Epithelial cell of proximal tubule (primary cell): ENCODE measurements at regions not wholly inside any gene's neighbourhood (a gene's known extent, or its start where the extent isn't known, plus 50 kb on each side); places are given as distances from the start of the nearest gene placed in this dataset.

Experiments
- DNase-seq: peaks from one replicate; pipeline ENCODE4 v3.0.0-alpha.2; 2011; ENCODE audit warnings: low read depth
- H3K4me3 ChIP-seq: 2 replicates; pipeline ENCODE4 v1.5.1; 2011; ENCODE audit warnings: low read depth, mild to moderate bottlenecking, low read length
- TF ChIP-seq, protein P1 (sequence below): conservative IDR thresholded peaks from 2 replicates; pipeline ENCODE4 v1.5.1; 2012; ENCODE audit warnings: low read depth, mild to moderate bottlenecking, low read length

DNA sequence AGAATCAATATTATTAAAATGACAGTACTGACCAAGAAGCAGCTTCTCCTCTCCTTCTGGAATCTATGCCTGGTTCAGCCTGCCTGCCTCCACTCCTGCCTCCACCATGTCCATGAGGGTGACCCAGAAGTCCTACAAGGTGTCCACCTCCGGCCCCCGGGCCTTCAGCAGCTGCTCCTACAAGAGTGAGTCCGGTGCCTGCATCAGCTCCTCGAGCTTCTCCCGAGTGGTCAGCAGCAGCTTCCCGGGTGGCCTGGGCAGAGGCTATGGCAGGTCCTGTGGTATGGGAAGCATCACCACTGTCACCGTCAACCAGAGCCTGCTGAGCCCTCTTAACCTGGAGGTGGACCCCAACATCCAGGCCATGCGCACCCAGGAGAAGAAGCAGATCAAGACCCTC, 822.4 kb upstream of the NEGR1 start:
- DNase-seq, result no peak
- TF ChIP-seq, protein P1, sequence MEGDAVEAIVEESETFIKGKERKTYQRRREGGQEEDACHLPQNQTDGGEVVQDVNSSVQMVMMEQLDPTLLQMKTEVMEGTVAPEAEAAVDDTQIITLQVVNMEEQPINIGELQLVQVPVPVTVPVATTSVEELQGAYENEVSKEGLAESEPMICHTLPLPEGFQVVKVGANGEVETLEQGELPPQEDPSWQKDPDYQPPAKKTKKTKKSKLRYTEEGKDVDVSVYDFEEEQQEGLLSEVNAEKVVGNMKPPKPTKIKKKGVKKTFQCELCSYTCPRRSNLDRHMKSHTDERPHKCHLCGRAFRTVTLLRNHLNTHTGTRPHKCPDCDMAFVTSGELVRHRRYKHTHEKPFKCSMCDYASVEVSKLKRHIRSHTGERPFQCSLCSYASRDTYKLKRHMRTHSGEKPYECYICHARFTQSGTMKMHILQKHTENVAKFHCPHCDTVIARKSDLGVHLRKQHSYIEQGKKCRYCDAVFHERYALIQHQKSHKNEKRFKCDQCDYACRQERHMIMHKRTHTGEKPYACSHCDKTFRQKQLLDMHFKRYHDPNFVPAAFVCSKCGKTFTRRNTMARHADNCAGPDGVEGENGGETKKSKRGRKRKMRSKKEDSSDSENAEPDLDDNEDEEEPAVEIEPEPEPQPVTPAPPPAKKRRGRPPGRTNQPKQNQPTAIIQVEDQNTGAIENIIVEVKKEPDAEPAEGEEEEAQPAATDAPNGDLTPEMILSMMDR, result no peak
- no peak overlapping the region for H3K4me3 ChIP-seq

- no peak for DNase-seq
- H3K4me3 ChIP-seq, result no peak overlapping the region
- TF ChIP-seq, protein P1, result peak; percentile 36
Measured at GRCh38 chr1:73100216-73100615, 817.9 kb upstream of the NEGR1 start.

GRCh38 chr1:73097917-73098316, 815.6 kb upstream of the NEGR1 start:
- no peak for DNase-seq
- TF ChIP-seq, protein P1, result no peak
- no peak overlapping the region for H3K4me3 ChIP-seq

DNA sequence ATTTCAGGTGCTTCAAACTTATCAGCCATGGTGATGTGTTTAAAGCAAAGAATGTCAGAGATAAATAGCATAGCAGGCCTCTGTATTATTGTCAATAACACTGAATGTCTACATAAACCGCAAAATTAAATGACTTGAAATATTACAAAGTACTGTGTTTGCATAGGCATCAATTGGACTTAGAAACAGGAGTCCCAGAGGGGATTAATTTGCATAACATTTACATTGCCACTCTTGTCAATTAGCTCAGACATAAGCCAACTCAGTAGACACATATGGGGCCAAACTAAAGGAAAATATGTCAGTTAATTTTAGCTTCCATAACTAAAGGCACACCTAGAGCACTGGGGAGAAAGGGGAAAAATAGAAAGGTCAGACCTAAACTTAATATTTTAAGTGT, 814.5 kb upstream of the NEGR1 start:
- DNase-seq, result no peak

DNA sequence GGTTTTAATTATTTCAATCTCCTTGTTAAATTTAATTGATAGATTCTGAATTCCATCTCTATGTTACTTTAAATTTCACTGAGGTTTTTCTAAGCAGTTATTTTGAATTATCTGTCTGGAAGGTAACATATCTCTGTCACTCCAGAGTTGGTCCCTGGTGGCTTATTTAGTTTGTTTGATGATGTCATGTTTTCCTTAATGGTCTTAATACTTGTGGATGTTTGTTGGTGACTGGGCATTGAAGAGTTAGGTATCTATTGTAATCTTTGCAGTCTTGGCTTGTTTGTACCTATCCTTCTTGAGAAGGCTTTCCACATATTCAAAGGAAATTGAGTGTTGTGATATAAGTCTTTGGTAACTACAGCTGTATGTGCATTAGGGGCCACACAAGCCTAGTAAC, 810.0 kb upstream of the NEGR1 start:
- H3K4me3 ChIP-seq, result no peak overlapping the region
- TF ChIP-seq, protein P1, result no peak
- no peak for DNase-seq

More for the DNA sequence above, 814.5 kb upstream of the NEGR1 start:
- H3K4me3 ChIP-seq, result no peak overlapping the region
- TF ChIP-seq, protein P1, result no peak

GRCh38 chr1:73066866-73067265, 784.5 kb upstream of the NEGR1 start:
- no peak for DNase-seq
- no peak overlapping the region for H3K4me3 ChIP-seq
- TF ChIP-seq, protein P1, result no peak

- DNase-seq, result no peak
- no peak overlapping the region for H3K4me3 ChIP-seq
- TF ChIP-seq, protein P1, result no peak
Measured at GRCh38 chr1:73065339-73066041, 783.2 kb upstream of the NEGR1 start.
